ENCODE measurements at regions not wholly inside any gene's neighbourhood (a gene's known extent, or its start where the extent isn't known, plus 50 kb on each side); places are given as distances from the start of the nearest gene placed in this dataset.
A peak's percentile ranks its signal among the peaks of the same experiment; 100 is the strongest.

- BruUV-seq (replicated peaks), result no TSS peak
- WGBS (ENCODE audit: insufficient coverage, insufficient replicate concordance, low lambda C conversion rate, missing lambda C conversion rate), result 8% methylated on average over 5 of the region's 5 CpGs
- H3K27me3 ChIP-seq (replicated peaks in 1 of 2; ENCODE audit: control insufficient read depth in 2 of 2, insufficient read depth in 2 of 2, low read length in 1 of 2), result no peaks in the 10 kb centered on the region; a peak in 1 of 4 replicates
- no peaks in the 10 kb centered on the region; the same call in 1 of the 2 replicates for H3K4me1 ChIP-seq (ENCODE audit: control insufficient read depth, insufficient read depth, low read length)
- no peaks in the 10 kb centered on the region for H3K36me3 ChIP-seq (ENCODE audit: control insufficient read depth in 2 of 2, insufficient read depth in 2 of 2, low read length in 1 of 2)
- H3K9me3 ChIP-seq (replicated peaks; ENCODE audit: control insufficient read depth, insufficient read depth, low read length), result no peaks in the 10 kb centered on the region; the same call in 2 of the 3 replicates
- no peak overlapping the region for H2AFZ ChIP-seq (ENCODE audit: control insufficient read depth, low read depth, low read length)
- H3K9ac ChIP-seq (ENCODE audit: control insufficient read depth, insufficient read depth, low read length), result no peak overlapping the region
- H3K79me2 ChIP-seq (ENCODE audit: control insufficient read depth, insufficient read depth, low read length), result no peaks in the 10 kb centered on the region
- no peak overlapping the region for H3K4me2 ChIP-seq (ENCODE audit: control insufficient read depth, insufficient read depth)
- H4K20me1 ChIP-seq (ENCODE audit: control insufficient read depth, insufficient read depth), result no peaks in the 10 kb centered on the region; the same call in 1 of the 2 replicates
- H3K27ac ChIP-seq (ENCODE audit: control insufficient read depth, insufficient read depth), result no peak overlapping the region
- POLR2A ChIA-PET, result no interaction called here
- CTCF ChIA-PET, result interaction anchor here (0.5 to 1.1 kb wide), 2 partner anchors 9 to 241 kb away, joined by 3 to 4 read pairs; no protein-coding TSS in a partner anchor
- intact Hi-C loops (cut with micrococcal nuclease; ENCODE audit: unreplicated experiment), result no loop called here
- no peak overlapping the region for H3K4me3 ChIP-seq
- ATAC-seq (peak; percentile 63), DNase-seq (ENCODE audit: low read depth, low spot score) (no peak), FAIRE-seq (no peak)
- no peak for TF ChIP-seq CEBPB (IDR thresholded peaks at IDR 0.05; ENCODE audit: borderline replicate concordance in 1 of 2, low read depth in 2 of 2, low read length in 2 of 2)
- TF ChIP-seq SKIL (IDR thresholded peaks at IDR 0.05; ENCODE audit: low read depth, poor library complexity, severe bottlenecking), result no peak
- TF ChIP-seq KAT2A (conservative IDR thresholded peaks at IDR 0.05; ENCODE audit: control insufficient read depth, low read depth, low read length), result no peak
- peak; percentile 16; the same call in 1 of the 2 replicates for TF ChIP-seq RUNX3 (IDR thresholded peaks at IDR 0.05; ENCODE audit: low read length)
- no peak for TF ChIP-seq CHD1 (IDR thresholded peaks at IDR 0.05; ENCODE audit: low read depth, low read length)
- TF ChIP-seq JUNB (IDR thresholded peaks at IDR 0.05), result 0 out of 2 replicates have a peak, but pooled peaks have one; percentile 18
- no peak for TF ChIP-seq ZNF592 (IDR thresholded peaks at IDR 0.05)
- TF ChIP-seq ZNF207 (IDR thresholded peaks at IDR 0.05; ENCODE audit: borderline replicate concordance), result no peak
- RAD21 ChIA-PET (ENCODE audit: unreplicated experiment), result interaction anchor here (0.6 kb wide), 1 partner anchor 758 kb away, joined by 3 read pairs; no protein-coding TSS in a partner anchor
- SMC1A ChIA-PET (ENCODE audit: uncharacterized antibody, unreplicated experiment), result interaction anchor here (0.6 kb wide), 1 partner anchor 117 kb away, joined by 3 read pairs; no protein-coding TSS in a partner anchor
- in situ Hi-C loops (cut with MboI), result no loop called here
Observed at GRCh38 chr2:19786408-19787058, 115.2 kb downstream of the TTC32 start.

All from GM12878 (cell line).